Medulla oblongata (tissue), 1 donor: ENCODE measurements at regions not wholly inside any gene's neighbourhood (a gene's known extent, or its start where the extent isn't known, plus 50 kb on each side); places are given as distances from the start of the nearest gene placed in this dataset.

ENCODE experiments used
- DNase-seq: peaks from one replicate; pipeline ENCODE4 v3.0.0-alpha.2; 2015; ENCODE audit errors: extremely low spot score

DNA sequence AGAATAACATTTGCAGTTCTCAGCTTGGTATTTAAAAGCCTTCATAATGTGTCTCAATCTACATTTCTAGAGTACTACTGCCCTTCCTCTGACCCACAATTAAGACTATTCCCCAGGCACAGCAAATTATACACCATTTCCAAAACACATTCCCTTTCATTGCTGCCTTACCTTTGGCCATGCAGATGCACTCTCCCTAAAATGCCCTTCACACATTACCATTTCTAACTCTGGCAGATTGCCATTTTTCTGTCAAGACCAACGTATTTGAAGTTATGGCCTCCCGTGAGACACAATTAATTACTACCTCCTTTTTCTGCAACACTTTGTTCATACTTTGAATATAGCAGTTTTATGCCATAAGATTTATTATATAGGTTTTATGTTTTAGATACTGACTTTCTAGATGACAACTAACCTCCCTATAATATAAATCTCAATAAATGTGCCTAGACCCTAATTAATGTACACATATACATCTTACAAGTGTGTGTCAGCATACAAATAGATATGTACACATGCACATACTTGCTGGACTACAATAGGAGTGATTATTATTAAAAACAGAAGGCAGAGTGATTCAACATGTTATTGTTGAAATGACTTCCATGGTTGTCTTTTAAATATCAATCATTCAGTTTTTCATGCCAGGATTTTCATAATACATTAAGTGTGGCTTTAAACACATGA, 2902.5 kb downstream of the PCDH9 start:
- DNase-seq, result no peak

DNA sequence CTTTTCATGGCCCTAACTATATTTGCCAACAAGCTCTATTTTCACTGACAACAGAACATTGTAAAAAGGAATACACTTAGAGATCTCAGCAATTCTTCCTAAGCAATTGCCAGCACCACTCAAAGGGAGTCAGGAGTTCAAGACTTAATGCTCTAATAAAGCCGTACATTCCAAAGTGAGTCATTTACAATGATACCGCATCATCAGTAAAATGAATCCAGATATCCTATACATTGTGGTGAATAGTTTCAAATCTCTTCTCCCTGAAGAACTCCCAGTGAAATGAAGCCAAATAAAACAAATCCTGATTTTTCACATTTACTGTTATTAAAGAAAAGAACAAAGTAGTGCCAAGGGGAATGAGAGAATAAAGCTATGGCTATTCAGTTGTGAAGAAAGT, 2898.7 kb upstream of the PCDH20 start:
- no peak for DNase-seq

DNA sequence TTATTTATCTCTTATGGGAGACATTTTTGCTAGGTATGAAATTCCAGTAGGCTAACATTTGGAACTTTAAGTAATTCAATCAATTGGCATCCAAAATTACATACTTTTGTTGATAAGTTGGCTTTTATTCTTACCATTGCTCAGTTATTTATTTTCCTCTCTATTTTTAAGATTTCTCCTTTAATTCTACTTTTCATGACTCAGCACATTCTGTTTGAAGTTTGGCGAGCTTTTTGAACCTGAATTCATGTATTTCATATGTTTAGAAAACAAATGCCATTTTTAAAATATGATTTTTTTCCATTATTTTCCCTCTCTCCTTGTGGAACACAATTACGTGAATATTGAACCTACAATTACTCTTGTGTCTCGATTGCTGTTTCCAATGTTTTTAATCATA, 2896.3 kb upstream of the PCDH20 start:
- DNase-seq, result no peak

DNA sequence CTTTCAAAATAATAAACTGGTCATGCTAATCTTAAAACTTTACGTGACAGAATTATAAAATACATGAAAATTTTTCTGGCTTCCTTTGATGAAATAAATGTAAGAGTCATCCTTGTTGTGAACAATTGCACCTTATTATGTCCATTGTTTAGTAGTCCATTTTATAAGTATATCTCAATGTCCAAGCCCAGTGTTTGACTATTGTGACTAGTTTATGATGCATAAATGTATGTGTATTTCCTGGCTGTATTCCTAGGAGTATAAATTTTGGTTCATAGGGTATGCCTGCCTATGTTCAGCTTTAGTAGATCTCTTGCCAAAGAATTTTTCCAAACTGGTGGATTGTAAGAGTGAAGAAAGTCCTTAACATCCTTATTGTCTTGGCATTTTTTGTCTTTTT, 2895.5 kb upstream of the PCDH20 start:
- no peak for DNase-seq

DNA sequence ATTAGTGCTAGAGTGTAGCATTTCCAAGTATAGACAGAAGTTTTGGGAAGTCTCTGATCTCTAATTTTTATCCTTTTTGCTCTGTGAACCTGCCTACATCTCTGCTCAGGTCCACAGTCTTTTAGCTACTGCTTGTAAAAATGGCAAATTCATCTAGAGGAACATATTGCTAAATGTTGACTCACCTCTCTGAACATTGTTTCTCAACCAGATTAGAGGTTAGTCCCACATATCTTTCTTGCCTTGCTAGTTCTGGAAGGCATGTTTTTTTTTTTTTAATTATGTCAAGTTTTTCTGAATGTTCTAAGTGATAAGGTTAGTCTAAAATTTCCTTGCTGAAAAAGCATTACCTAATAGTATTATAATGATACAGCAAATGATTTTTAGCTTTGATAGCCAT, 2889.6 kb upstream of the PCDH20 start:
- DNase-seq, result no peak

DNA sequence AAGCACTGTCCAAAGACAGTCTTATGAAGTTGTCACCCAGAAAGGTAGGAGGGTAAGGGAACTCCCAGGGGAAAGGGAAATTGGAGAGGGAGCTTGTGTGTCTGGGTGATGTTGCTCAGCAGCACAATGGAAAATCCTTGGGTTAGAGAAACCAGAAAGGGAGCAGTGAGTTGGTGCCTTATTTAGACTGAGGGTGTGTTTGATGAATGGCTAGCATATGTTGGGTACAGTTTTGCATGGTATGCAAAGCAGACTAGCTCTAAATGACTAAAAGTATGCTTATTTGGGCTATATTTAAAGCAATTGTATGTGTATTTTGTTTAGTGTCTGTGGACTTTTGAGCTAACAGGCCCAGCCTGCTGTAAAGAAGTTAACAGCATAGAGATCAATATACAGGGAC, 2884.6 kb upstream of the PCDH20 start:
- no peak for DNase-seq

DNA sequence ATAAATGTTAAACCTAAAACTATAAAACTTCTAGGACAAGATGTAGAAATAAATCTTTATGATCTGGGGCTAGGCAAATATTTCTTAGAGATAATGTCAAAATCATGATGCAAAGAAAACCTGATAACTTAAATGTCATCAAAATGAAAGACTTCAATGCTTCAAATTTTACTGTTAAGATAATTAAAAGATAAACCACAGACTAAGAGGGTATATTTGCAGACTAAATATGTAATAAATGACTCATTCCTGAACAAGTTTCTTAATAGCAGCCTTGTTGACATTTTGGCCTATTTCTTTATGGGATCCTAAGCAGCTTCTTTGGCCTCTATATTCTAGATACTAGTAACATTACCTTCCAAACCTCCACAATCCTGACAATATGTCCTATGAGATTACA, 2878.3 kb upstream of the PCDH20 start:
- DNase-seq, result no peak

DNA sequence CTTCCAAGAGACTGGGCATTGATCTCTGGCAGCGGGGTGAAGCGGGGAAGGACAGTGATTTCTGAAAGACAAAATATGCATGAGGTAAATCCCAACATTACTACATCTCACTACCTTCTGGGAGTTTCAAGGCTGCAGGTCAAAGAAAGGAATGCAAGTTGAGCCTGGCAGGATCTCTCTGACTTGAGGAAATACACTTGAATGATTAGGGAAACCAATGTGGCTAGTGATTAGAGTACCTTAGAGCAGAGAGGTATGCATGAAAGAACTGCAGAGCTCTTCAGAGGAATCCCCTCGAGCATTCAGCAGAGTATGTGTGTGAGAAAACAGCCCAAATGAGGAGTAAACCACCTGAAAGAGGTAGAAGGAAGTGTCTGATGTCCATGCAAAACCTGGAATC, 2874.1 kb upstream of the PCDH20 start:
- no peak for DNase-seq

DNA sequence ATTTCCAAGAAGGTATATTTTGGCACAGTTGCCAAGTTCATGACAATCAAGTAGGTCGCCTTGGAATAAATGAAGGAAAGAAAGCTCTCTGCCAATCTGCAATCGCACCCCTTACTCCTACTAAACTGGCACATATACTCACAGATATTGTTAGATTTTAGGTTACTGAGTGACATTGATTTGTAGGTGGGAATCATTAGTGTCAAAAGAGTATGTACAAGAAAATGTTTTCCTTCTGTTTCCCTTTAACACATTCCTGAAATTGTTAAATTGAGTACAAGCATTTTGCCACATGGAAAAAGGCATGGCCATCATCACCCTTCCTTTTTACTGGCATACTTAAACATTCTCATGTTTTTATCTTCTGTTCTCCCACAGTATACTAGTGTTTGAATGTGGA, 2868.3 kb upstream of the PCDH20 start:
- no peak for DNase-seq

DNA sequence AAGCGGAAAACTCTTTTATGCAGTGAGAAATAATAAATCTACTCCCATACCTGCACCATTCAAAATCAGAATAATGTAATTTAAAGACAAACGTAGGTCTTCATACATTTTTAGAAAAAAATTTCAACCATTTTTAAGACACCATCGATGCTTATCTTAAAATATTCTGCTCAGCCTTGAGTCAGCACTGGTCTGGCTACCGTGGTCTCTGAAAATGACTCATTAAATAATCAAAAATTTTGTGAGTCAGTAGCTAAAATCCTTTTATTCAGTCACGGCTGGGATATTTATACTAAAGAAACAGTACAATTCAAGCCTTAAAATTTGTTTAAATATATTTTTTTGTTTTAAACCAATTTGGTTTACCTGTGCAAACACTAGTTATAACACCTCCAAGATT, 2862.8 kb upstream of the PCDH20 start:
- no peak for DNase-seq

DNA sequence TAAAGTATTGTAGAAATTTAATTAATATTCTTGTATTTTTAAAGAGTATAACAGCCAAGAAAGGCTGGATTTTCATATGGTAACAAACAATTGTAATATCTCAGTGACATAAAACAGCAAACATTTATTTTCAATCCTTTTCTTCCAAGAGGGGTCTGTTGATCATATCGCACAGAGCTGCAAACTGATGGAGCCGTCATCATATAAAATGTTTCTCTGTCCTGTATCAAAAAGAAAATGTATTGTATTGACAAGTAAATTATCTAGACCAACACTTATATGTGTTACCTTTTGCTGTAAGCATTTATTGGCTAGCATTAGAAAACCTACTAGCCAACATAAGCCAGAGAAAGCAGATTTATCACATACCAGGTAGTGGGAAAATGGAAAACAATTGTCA, 2861.4 kb upstream of the PCDH20 start:
- no peak for DNase-seq

DNA sequence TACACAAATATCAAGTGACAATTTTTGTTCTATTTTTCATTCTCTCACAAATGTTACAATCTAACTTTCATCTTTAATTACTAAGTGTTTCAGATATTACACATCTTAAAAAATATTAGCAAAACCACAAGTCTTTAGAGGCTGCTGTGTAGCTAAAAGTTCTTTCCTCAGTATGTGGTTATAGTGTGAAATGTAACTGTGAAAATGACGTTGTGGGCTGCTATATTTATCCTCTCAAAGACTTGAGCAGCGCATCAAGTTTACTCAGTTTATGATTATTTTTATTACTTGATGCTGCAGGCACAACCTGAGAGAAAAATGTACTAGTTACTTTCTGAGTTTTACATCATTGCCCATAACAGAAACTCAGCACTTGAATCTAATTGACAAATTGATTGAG, 2860.6 kb upstream of the PCDH20 start:
- no peak for DNase-seq

DNA sequence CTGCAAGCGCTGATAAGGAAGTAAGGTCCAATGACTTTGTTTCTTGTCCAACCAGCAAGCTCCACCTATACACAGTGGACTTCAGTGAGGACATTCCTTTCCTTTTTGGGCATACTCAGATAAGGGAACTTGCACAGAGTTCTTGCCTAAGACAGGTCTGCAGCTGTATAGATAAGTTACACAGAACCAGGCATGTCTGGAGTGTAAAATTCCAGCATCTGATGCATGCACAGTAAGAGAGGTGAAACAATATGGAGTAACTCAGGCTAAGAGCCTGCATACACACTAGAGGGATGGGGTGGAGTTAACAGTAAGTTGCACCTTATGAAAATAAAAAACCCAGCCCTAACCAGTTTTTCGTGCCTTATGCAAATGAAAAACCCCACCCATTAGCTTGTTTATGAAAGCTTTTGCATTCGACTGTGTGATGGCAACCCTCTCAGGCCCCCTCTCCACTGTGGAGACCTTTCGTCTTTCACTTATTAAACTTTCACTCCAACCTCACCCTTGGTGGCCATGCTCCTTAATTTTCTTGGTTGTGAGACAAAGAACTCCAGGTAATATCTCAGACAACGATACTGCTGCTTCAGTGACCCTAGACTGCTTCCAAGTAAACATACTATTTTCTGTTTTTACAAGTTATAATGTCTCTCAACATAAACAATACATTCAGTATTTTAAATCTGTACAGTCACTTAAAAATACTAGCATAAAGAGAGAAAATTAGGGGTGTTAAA, 2859.0 kb upstream of the PCDH20 start:
- DNase-seq, result no peak

DNA sequence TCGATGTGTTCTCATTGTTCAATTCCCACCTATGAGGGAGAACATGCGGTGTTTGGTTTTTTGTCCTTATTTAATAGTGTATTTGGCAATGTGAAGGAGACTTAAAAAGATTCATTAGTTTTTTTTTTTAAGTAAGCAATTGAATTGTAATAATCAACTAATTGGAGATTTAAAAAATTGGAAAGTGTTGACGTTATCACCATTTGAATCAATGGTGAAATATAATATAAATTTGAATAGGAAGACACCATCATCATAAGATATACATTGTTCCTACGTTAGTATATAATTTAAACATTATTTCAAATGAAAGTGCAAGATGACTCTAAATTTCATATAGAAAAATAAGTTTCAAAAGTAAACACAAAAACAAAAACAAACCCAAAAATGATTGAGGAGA, 2858.1 kb upstream of the PCDH20 start:
- no peak for DNase-seq

DNA sequence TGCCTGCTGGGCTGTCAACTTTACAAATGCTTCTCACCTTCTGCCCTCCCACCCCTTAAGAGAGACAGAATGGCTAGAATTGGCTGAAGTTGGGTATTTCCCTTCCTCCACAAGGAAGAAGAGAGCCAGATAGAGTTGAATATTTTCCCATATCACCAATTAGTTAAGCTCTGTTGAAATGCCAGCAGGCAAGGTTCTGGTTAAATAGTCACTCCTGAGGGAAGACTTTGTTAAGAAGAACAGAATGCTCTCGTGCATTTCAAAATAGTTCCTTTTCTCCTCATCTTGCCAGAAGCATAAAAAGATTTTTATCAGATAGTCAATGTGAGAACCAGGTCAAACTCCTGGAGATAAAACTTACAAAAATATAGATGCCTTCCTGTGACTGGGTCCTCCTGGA, 2857.0 kb upstream of the PCDH20 start:
- DNase-seq, result no peak

DNA sequence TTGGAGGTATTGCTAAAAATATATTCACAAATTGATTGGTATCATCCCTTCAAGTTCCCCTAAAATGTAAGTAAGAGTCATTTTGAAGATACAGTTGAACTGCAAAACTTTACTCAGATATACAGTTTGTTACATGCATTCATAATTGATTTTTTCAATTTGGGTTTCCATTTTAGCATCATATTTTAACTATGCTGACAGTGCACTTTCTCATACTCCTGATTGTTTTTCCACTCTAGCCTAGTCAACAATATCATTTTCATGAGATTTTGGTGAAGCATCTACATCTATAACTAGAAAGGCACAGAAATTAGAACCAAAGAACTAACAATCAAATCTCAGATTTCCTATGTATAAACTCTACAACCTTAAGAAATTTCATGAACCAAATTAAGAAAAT, 2850.4 kb upstream of the PCDH20 start:
- no peak for DNase-seq

DNA sequence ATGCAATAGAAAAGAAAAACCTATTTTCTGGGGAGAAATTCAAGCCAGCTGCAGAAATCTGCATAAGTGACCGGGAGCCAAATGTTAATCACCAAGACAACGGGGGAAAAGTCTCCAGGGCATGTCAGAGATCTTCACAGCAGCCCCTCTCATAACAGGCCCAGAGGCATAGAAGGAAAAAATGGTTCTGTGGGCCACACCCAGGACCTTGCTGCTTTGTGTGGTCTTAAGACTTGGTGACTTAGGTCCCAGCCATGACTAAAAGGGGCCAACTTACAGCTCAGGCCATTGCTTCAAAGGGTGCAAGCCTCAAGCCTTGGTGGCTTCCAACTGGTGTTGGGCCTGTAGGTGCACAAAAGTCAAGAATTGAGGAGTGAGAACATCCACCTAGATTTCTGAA, 2847.6 kb upstream of the PCDH20 start:
- no peak for DNase-seq

DNA sequence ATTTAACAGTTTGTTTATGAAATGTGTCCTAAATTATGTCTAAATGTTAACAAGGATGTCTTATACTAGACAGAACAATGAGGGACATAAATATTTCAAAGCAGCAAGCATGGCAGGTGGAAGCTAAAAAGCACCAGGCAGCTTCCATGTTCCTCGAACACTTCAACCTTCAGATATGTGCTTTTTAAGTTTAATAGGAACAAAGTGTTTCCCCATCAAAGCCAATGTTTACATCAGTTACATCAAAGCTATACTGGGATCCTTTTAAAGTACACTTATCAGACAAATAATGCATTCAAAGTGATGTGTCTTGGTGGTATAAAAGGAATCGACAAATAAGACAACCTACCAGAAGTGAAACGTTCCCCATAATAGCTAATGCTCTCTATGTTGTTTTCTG, 2841.1 kb upstream of the PCDH20 start:
- no peak for DNase-seq

DNA sequence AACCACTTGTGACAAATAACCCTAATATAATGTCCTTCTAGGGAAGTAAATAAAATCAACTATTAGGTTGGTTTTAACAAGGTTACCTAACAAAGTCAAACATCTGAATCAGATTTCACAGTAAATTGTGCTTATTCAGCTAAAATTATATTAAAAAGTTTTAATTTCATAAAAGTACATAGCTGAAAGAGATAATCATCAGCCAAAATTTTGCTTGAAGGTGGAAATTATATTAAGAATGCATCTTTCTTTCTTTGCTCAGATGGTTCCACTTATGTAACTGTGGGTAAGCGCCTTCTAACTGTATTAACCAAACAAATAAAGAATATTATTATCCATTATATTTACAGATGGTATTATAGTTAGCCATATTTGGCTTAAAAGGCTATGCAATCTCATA, 2840.3 kb upstream of the PCDH20 start:
- no peak for DNase-seq

DNA sequence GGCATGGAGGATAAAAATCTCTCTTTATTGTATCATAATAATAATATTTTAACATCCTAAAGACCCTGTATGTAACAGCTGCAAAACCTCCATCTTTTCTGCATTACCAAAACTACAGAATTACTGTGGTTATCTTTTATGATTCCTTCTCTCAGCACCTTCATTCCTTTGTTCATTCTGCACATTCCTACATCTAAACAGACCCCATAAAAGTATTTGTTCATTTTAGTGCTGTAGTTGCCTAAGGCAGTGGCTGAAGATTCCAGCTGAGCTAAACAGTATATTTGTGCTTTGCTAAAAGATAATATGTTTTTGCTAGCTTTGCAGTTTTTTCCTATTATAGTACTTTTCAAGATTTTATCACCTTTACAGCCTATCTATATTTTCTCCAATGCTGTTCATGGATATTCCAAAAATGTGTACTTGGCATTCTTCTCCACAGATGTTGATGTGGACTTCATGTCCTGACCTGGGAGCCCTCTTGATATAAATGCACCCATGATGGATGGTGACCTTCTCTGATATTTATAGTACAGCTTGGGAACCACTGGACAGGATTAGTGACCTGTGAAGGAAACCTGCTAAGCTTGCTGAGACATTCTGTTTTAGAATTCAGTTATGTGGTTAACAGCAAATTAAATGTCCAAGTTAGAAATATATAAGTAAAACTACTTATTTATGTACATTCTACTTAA, 2832.9 kb upstream of the PCDH20 start:
- no peak for DNase-seq

DNA sequence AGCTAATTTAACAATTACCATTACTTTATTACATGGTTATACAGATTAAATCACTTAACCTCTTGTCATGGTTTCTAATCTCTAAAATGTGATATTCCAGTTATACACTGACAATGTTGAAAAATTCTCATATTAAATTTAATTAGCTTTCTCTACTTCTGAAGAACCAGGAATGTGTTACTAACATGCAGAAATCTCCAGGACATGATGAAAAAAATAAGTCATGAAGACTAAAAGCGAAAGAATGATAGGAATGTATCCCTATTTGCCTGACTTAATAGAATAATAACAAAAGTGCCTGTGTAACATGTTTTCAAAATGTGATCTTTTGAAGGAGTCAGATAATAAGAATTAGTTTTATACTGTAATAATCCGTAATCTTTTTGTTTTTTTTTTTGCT, 2823.7 kb upstream of the PCDH20 start:
- no peak for DNase-seq

DNA sequence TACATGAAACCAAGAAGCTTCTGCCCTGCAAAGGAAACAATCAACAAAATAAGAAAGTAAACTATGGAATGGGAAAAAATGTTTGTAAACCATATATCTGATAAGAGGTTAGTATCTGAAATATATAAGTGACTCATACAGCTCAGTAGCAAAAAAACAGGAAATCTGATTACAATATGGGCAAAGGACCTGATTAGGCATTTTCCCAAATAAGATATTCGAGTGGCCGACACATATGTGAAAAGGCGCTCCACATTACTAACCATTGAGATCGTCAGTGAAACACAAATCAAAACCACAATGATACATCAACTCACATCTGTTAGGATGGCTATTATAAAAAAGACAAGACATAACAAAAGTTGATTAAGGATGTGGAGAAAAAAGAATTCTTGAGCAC, 2818.6 kb upstream of the PCDH20 start:
- DNase-seq, result no peak

DNA sequence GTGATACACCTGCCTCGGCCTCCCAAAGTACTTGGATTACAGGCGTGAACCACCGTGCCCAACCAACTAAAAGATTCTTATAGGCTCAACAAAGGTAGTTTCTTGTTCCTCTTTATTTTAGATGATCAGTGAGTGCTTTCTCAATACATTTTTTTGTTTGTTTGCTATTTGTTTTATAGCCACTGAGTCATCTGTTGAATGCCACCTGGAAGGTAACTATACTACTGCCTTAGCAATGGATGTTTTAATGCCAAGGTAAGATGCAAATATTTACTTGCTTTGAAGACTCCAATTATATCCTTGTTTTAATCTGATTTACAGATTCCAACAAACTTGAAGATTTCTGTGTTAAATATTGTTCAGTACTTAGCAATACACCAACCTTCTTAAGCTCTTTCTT, 2807.4 kb upstream of the PCDH20 start:
- no peak for DNase-seq
